Neutrophil (primary cell): ENCODE measurements at regions not wholly inside any gene's neighbourhood (a gene's known extent, or its start where the extent isn't known, plus 50 kb on each side); places are given as distances from the start of the nearest gene placed in this dataset.

Source experiments
- H3K27ac ChIP-seq: fragments of 200-600 bp; sonication (generic); 2 replicates; pipeline ENCODE4 v1.5.1; 2016; ENCODE audit warnings: mild to moderate bottlenecking, moderate library complexity
- H3K27me3 ChIP-seq: fragments of 200-600 bp; sonication (generic); 2 replicates; pipeline ENCODE4 v1.6.0; 2016; ENCODE audit warnings: mild to moderate bottlenecking
- H3K36me3 ChIP-seq: fragments of 200-600 bp; sonication (generic); 2 replicates; pipeline ENCODE4 v1.5.1; 2017
- H3K4me1 ChIP-seq, 2 experiments: fragments of 200-600 bp in 1 of 2; sonication (generic) in 1 of 2; 1 replicate in 1 of 2; 2 replicates in 1 of 2; pipeline versions ENCODE4 v1.5.1 to v1.6.1; 2013 to 2016; ENCODE audit warnings: low read depth in 1 of 2, low read length in 1 of 2, mild to moderate bottlenecking in 1 of 2, moderate library complexity in 1 of 2; ENCODE audit not compliant: control insufficient read depth in 1 of 2, insufficient read depth in 1 of 2
- H3K4me3 ChIP-seq, 2 experiments: fragments of 200-600 bp in 1 of 2; sonication (generic) in 1 of 2; 1 replicate in 1 of 2; 2 replicates in 1 of 2; pipeline ENCODE4 v1.5.1; 2013 to 2016; ENCODE audit warnings: low read depth in 1 of 2, low read length in 1 of 2, mild to moderate bottlenecking in 1 of 2, moderate library complexity in 1 of 2
- H3K9me3 ChIP-seq: fragments of 200-600 bp; sonication (generic); 2 replicates; pipeline ENCODE4 v1.5.1; 2016
- TF ChIP-seq, protein P1 (sequence below): fragments of 200-600 bp; sonication (generic); IDR thresholded peaks from 2 replicates; pipeline ENCODE4 v1.5.1; 2016; ENCODE audit warnings: antibody characterized with exemption

GRCh38 chr13:59513686-59514085, 650.0 kb downstream of the DIAPH3 start:
- no peaks in the 10 kb centered on the region for H3K9me3 ChIP-seq
- no peaks in the 10 kb centered on the region for H3K4me1 ChIP-seq
- no peaks in the 10 kb centered on the region for H3K36me3 ChIP-seq
- no peak overlapping the region for H3K4me3 ChIP-seq
- no peak overlapping the region for H3K27ac ChIP-seq
- TF ChIP-seq, protein P1, sequence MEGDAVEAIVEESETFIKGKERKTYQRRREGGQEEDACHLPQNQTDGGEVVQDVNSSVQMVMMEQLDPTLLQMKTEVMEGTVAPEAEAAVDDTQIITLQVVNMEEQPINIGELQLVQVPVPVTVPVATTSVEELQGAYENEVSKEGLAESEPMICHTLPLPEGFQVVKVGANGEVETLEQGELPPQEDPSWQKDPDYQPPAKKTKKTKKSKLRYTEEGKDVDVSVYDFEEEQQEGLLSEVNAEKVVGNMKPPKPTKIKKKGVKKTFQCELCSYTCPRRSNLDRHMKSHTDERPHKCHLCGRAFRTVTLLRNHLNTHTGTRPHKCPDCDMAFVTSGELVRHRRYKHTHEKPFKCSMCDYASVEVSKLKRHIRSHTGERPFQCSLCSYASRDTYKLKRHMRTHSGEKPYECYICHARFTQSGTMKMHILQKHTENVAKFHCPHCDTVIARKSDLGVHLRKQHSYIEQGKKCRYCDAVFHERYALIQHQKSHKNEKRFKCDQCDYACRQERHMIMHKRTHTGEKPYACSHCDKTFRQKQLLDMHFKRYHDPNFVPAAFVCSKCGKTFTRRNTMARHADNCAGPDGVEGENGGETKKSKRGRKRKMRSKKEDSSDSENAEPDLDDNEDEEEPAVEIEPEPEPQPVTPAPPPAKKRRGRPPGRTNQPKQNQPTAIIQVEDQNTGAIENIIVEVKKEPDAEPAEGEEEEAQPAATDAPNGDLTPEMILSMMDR, result no peak
- no peaks in the 10 kb centered on the region for H3K27me3 ChIP-seq

DNA sequence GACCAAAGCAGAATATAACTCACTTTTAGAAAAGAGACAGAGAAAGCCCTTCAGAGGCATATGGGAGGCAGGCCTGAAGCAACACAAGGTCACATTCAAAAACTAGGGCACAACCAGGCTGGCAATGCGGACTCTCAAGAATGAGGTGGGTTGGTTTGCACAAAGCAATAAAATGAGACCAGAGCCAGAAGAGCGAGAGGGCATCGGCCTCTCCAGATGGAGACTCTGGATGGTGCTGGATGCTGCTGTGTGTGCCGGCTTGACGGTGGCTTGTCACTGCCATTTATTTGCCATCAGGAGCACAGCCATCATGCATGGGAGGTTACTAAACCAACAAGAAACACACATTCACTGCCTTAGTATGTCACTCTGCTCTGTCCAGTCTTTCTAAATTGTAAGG, 649.4 kb downstream of the DIAPH3 start:
- TF ChIP-seq, protein P1, result no peak
- Histone ChIP-seq H3K4me1 (no peaks in the 10 kb centered on the region), H3K36me3 (no peaks in the 10 kb centered on the region), H3K4me3 (no peak overlapping the region), H3K27ac (no peak overlapping the region), H3K9me3 (no peaks in the 10 kb centered on the region), H3K27me3 (no peaks in the 10 kb centered on the region)

GRCh38 chr13:59519819-59520218, 643.9 kb downstream of the DIAPH3 start:
- Histone ChIP-seq H3K27me3 (no peaks in the 10 kb centered on the region), H3K27ac (no peak overlapping the region), H3K4me3 (no peak overlapping the region), H3K4me1 (no peaks in the 10 kb centered on the region), H3K9me3 (no peaks in the 10 kb centered on the region), H3K36me3 (no peaks in the 10 kb centered on the region)
- TF ChIP-seq, protein P1, result no peak

- Histone ChIP-seq H3K36me3 (no peaks in the 10 kb centered on the region), H3K9me3 (no peaks in the 10 kb centered on the region), H3K27me3 (no peaks in the 10 kb centered on the region), H3K4me3 (no peak overlapping the region), H3K4me1 (no peaks in the 10 kb centered on the region), H3K27ac (no peak overlapping the region)
- TF ChIP-seq, protein P1, result no peak
Observed at GRCh38 chr13:59521549-59521948, 642.2 kb downstream of the DIAPH3 start.

- Histone ChIP-seq H3K36me3 (no peaks in the 10 kb centered on the region), H3K4me3 (no peak overlapping the region), H3K27me3 (no peaks in the 10 kb centered on the region), H3K27ac (no peak overlapping the region), H3K9me3 (no peaks in the 10 kb centered on the region), H3K4me1 (peaks cover 0 to 6% of the 10 kb centered on the region in 2 experiments)
- TF ChIP-seq, protein P1, result no peak
Observed at GRCh38 chr13:59522652-59523051, 641.1 kb downstream of the DIAPH3 start.

DNA sequence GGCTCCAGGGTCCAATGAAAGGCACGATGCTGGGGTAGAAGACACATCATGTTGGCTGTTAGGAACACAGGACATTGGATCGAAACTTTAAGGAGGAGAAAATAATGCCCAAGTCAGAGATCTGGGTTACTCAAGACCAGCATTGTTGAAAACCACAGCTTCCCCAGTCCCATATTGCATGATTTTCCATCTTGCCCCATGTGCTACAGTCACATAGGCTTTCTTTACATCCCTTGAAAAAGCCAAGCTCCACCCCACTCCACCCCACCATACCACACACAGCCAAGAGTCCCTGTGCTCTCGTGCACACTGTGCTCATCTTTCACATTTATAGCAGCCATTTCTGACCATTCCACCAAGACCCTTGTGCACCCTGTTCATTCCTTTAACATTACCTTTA, 636.2 kb downstream of the DIAPH3 start:
- TF ChIP-seq, protein P1, result no peak
- no peaks in the 10 kb centered on the region for H3K36me3 ChIP-seq
- H3K4me1 ChIP-seq, result peaks cover 0 to 9% of the 10 kb centered on the region in 2 experiments
- H3K9me3 ChIP-seq, result no peaks in the 10 kb centered on the region
- no peaks in the 10 kb centered on the region for H3K27me3 ChIP-seq
- no peak overlapping the region for H3K27ac ChIP-seq
- H3K4me3 ChIP-seq, result no peak overlapping the region
